Tibial artery (tissue), 4 donors: ENCODE measurements at regions not wholly inside any gene's neighbourhood (a gene's known extent, or its start where the extent isn't known, plus 50 kb on each side); places are given as distances from the start of the nearest gene placed in this dataset.

Source experiments
- DNase-seq, 2 donors: peaks; one replicate each; pipeline ENCODE4 v3.0.0-alpha.2; 2019
- H3K27ac ChIP-seq, 2 donors: fragments of 200-600 bp; sonication (generic) in 1 of 2; 1 replicate in 1 of 2; 2 replicates in 1 of 2; pipeline ENCODE4 v1.5.1; 2018 to 2019; ENCODE audit warnings: mild to moderate bottlenecking in 1 of 2
- H3K27me3 ChIP-seq, 2 donors: fragments of 200-600 bp; sonication (generic) in 1 of 2; one replicate each; pipeline versions ENCODE4 v1.5.1 to v1.6.0; 2016 to 2019
- H3K36me3 ChIP-seq, 3 donors: fragments of 200-600 bp; sonication (generic) in 2 of 3; one replicate each; pipeline ENCODE4 v1.5.1; 2016 to 2019; ENCODE audit warnings: mild to moderate bottlenecking in 2 of 3
- H3K4me1 ChIP-seq, 4 donors: fragments of 200-600 bp; sonication (generic) in 2 of 4; 1 replicate in 3 of 4; 2 replicates in 1 of 4; pipeline ENCODE4 v1.5.1; 2016 to 2019
- H3K4me3 ChIP-seq, 2 donors: fragments of 200-600 bp; sonication (generic) in 1 of 2; 1 replicate in 1 of 2; 2 replicates in 1 of 2; pipeline ENCODE4 v1.5.1; 2018 to 2019; ENCODE audit warnings: mild to moderate bottlenecking in 2 of 2
- H3K9me3 ChIP-seq, 3 donors: fragments of 200-600 bp; sonication (generic) in 1 of 3; one replicate each; pipeline ENCODE4 v1.5.1; 2016 to 2019
- CTCF ChIP-seq, 2 experiments: fragments of 200-600 bp in 1 of 2; fragments of 450-650 bp in 1 of 2; IDR thresholded peaks; one replicate each; pipeline ENCODE4 v1.5.1; 2017 to 2019; ENCODE audit warnings: antibody characterized with exemption in 2 of 2, mild to moderate bottlenecking in 1 of 2, moderate library complexity in 1 of 2
- intact Hi-C: fragments of 100-400 bp; cut with DNase I; formaldehyde crosslinking; loops from one replicate; pipeline ENCODE4 v1.15.0; 2023; ENCODE audit warnings: low total_unique reads

GRCh38 chr12:113577464-113578129 lies 105.9 kb upstream of the LHX5 start:
- H3K27ac ChIP-seq: no peak overlapping the region
- TF ChIP-seq CTCF (IDR thresholded peaks at IDR 0.05): no peak
- intact Hi-C loops: no loop called here
- H3K27me3 ChIP-seq: peaks cover 0 to 10% of the 10 kb centered on the region in 2 donors
- no peaks in the 10 kb centered on the region for H3K4me1 ChIP-seq
- H3K9me3 ChIP-seq: peaks cover 0 to 7% (median 5%) of the 10 kb centered on the region in 3 donors
- DNase-seq: no peak
- no peaks in the 10 kb centered on the region for H3K36me3 ChIP-seq
- no peak overlapping the region for H3K4me3 ChIP-seq

- no peak for DNase-seq
- Histone ChIP-seq H3K27ac (no peak overlapping the region), H3K4me1 (no peaks in the 10 kb centered on the region), H3K27me3 (peaks cover 0 to 13% of the 10 kb centered on the region in 2 donors), H3K4me3 (no peak overlapping the region), H3K9me3 (no peaks in the 10 kb centered on the region), H3K36me3 (no peaks in the 10 kb centered on the region)
- TF ChIP-seq CTCF (IDR thresholded peaks at IDR 0.05): no peak
- intact Hi-C loops: no loop called here
These were observed 103.7 kb upstream of the LHX5 start for GRCh38 chr12:113575386-113575785.

DNA sequence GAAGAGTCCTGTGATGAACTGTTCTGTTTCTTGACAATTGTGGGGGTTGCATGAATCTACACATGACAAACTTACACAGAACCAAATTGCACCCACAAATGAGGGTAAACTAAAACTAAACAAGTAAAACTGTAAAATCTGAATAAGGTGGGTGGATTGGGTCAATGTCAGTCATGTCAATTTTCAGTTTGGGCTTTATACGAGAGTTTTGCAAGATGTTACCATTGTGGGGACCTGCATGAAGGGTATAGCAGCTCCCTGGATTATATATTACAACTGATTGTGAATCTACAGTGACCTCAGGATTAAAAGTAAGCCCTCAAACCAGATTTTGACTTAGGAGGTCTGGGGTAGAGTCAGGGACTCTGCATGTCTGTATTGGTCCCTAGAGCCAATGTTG lies 101.5 kb upstream of the LHX5 start:
- no peak for DNase-seq
- H3K4me3 ChIP-seq: no peak overlapping the region
- H3K27ac ChIP-seq: no peak overlapping the region
- H3K9me3 ChIP-seq: no peaks in the 10 kb centered on the region
- intact Hi-C loops: no loop called here
- no peak for TF ChIP-seq CTCF (IDR thresholded peaks at IDR 0.05)
- H3K27me3 ChIP-seq: peaks cover 0 to 8% of the 10 kb centered on the region in 2 donors
- H3K36me3 ChIP-seq: no peaks in the 10 kb centered on the region
- H3K4me1 ChIP-seq: no peaks in the 10 kb centered on the region

- Histone ChIP-seq H3K27ac (no peak overlapping the region), H3K9me3 (no peaks in the 10 kb centered on the region), H3K36me3 (no peaks in the 10 kb centered on the region), H3K4me1 (no peaks in the 10 kb centered on the region), H3K27me3 (peaks cover 0 to 15% of the 10 kb centered on the region in 2 donors), H3K4me3 (no peak overlapping the region)
- no peak for TF ChIP-seq CTCF (IDR thresholded peaks at IDR 0.05)
- intact Hi-C loops: no loop called here
- DNase-seq: no peak
These were observed 100.0 kb upstream of the LHX5 start for GRCh38 chr12:113571713-113572112.

DNA sequence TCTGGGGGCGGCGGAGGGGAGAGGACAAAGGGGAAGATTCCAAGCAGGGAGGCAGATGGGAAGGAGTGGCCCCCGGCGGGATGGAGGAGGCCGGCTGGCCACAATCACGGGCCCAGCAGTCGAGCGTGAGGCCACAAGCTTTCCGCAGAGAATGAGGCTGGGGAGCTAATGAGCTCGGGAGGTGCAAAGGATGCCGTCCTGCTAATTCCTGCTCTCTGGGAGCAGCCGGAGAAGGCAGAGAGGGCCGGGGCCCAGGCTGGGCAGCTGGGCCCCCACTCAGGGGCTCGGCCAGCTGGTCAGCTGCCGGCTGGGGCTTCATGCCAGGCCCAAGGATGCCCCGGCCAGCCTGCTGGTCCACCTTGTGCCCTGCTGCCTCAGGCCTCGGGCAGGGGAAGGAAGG lies 98.1 kb upstream of the LHX5 start:
- no peak for DNase-seq
- no peak overlapping the region for H3K27ac ChIP-seq
- no peak for TF ChIP-seq CTCF (IDR thresholded peaks at IDR 0.05)
- no peak overlapping the region for H3K4me3 ChIP-seq
- H3K4me1 ChIP-seq: no peaks in the 10 kb centered on the region
- intact Hi-C loops: no loop called here
- peaks cover 0 to 15% of the 10 kb centered on the region in 2 donors for H3K27me3 ChIP-seq
- H3K36me3 ChIP-seq: no peaks in the 10 kb centered on the region
- no peaks in the 10 kb centered on the region for H3K9me3 ChIP-seq

DNA sequence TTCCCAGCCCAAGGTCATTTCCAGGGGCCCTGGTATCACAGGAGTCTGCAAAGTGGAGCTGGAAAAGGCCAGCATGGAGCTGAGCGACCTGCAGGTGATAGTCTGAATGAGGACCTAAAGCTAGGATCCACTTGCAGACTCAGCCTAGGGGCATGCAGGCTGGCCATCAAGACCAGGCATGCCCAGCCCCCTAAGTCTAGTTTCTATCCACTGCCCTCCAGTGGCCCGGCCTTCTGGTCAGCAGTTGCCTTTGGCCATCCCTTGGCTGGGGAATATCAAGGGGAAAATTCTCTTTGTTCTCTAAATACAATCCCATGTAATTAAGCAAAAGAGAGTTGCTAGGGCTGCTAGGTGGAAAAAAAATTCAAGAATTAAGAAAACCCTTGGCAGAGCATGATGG lies 96.3 kb upstream of the LHX5 start:
- TF ChIP-seq CTCF (IDR thresholded peaks at IDR 0.05): no peak
- Histone ChIP-seq H3K4me3 (no peak overlapping the region), H3K36me3 (no peaks in the 10 kb centered on the region), H3K4me1 (no peaks in the 10 kb centered on the region), H3K9me3 (no peaks in the 10 kb centered on the region), H3K27me3 (peaks cover 0 to 19% of the 10 kb centered on the region in 2 donors), H3K27ac (no peak overlapping the region)
- DNase-seq: no peak
- intact Hi-C loops: no loop called here
